ENCODE measurements at regions not wholly inside any gene's neighbourhood (a gene's known extent, or its start where the extent isn't known, plus 50 kb on each side); places are given as distances from the start of the nearest gene placed in this dataset.

DNA sequence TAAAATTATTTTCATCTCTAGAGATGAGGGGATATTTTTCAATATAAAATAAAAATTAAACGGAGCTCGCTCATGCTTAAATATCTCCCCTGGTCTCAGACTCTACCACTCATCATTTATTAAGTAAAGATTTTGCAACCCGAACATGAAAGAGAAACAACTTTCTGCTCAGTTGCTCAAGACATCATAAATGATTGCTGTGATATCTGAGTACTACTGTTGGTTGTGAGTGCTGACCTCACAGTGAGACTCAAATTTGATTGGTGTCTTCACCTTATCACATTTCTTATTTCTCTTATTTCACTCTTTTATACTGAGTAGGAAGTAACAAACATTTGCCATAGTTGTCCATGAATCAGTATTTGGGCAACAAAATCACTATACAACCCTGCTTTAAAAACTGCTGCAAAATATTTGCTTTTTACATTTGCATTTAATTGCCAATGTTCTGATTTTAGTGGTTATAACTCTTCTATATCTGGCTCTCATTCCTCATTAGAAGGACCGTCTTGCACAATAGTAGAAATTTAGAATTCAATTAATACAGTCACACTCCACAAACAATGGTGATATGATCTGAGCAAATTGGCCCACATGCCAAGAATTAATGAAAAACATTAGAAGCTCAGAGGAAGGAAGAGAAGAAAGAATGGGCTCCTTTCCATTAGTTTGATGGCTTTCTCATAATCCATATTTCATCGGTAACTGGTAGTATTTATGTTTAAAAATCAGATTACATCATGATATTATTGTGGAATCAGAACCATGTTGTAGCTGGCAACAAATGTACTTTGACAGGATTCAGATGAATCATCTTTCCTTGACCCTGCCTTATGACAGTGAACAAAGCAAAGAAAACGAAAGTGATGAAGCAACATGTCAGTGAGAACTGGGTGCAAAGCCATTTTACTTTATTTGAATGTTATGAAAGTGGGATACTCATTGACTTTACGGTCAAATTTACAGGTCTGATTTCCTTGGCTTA, 973.6 kb upstream of the TENM4 start:
- DNase-seq (ENCODE audit: missing footprints) = no peak
- ATAC-seq = no peak

GRCh38 chr11:80412604-80413003, 971.8 kb upstream of the TENM4 start:
- ATAC-seq (no peak), DNase-seq (ENCODE audit: missing footprints) (no peak)
- intact Hi-C loops (cut with DNase I) = no loop called here

More for the DNA sequence above, 973.6 kb upstream of the TENM4 start:
- intact Hi-C loops (cut with DNase I) = no loop called here

GRCh38 chr11:80393210-80393609, 952.4 kb upstream of the TENM4 start:
- ATAC-seq (no peak), DNase-seq (ENCODE audit: missing footprints) (no peak)
- intact Hi-C loops (cut with DNase I) = no loop called here

DNA sequence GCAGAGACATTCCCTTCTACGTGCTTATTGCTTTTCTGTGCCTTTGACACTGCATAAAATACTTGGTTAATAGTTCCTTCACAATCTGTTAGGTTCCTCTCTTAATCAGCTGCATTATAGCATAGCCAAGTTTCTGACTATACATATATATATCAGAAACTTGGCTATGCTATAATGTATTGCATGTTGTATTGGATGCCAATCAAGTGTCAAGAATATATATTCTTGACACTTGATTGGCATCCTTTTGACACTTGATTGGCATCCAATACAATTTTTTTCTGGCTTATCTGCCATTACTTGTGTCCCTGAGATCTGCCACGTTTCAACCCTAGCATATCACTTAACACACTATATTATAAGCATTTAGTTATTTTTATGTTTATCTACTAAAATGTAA, 949.7 kb upstream of the TENM4 start:
- no peak for DNase-seq (ENCODE audit: missing footprints)
- intact Hi-C loops (cut with DNase I) = no loop called here
- no peak for ATAC-seq

DNA sequence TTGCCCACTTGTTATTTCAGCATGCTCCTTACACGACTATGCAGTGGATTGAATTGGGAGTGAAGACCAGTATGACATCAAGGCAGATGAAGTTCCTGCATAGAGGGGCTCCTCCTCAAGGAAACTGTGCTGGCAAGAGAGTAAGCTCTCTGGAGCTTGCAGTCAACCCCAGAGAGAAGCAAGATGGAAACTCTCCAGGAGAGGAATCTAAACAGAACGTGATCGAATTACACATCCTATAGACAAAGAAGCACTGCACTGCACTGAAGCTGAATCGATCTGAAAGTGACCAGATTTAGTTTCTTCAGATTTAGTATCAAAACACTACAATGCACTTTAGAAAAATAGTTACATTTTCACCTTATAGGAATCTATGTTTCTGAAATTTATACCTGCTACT, 947.7 kb upstream of the TENM4 start:
- ATAC-seq = no peak
- DNase-seq (ENCODE audit: missing footprints) = no peak
- intact Hi-C loops (cut with DNase I) = no loop called here

GRCh38 chr11:80388130-80388529, 947.3 kb upstream of the TENM4 start:
- intact Hi-C loops (cut with DNase I) = no loop called here
- ATAC-seq = no peak
- no peak for DNase-seq (ENCODE audit: missing footprints)

DNA sequence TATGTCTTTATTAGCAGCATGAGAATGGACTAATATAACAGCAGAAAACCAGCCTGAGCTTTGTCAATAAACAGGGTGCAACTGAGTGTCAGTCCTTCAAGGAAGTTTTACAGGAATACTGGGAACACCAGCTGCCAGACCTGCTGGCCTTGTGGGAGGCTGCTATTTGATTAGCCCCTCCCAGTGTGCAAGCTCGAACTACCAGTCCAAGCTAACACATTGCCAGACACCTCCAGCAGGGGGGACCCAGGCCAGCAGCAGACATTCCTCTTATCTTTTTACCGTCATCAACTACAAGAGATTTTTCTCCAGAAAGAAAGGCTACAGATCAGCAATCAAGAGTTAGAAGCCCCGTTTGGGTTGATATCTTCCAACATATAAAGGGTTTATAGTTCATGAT, 942.8 kb upstream of the TENM4 start:
- ATAC-seq (no peak), DNase-seq (ENCODE audit: missing footprints) (no peak)
- intact Hi-C loops (cut with DNase I) = no loop called here

GRCh38 chr11:80379620-80380278, 938.9 kb upstream of the TENM4 start:
- ATAC-seq (no peak), DNase-seq (ENCODE audit: missing footprints) (no peak)
- intact Hi-C loops (cut with DNase I) = no loop called here

DNA sequence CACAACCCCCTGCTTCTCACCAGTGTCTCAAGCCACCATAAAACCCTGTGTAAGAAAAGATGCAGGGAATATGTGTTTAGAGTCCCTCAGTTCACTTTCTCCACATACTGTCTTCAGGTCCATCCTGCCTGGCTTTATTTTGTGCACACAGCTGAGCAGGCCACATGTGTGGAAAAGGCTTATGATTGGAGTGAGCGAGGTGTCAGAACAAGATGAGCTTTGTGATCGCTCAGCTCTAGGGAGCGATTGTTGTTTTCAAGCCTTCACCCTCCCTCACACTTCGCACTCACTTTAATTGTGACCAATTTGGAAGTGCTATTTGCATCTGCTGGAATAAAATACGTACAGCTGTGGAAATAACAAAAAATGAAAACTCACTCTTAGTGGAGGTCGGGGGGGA, 931.1 kb upstream of the TENM4 start:
- DNase-seq (ENCODE audit: missing footprints) = no peak
- ATAC-seq = no peak
- intact Hi-C loops (cut with DNase I) = no loop called here

- no peak for DNase-seq (ENCODE audit: missing footprints)
- intact Hi-C loops (cut with DNase I) = no loop called here
- ATAC-seq = no peak
These were observed 925.1 kb upstream of the TENM4 start for GRCh38 chr11:80365980-80366379.

DNA sequence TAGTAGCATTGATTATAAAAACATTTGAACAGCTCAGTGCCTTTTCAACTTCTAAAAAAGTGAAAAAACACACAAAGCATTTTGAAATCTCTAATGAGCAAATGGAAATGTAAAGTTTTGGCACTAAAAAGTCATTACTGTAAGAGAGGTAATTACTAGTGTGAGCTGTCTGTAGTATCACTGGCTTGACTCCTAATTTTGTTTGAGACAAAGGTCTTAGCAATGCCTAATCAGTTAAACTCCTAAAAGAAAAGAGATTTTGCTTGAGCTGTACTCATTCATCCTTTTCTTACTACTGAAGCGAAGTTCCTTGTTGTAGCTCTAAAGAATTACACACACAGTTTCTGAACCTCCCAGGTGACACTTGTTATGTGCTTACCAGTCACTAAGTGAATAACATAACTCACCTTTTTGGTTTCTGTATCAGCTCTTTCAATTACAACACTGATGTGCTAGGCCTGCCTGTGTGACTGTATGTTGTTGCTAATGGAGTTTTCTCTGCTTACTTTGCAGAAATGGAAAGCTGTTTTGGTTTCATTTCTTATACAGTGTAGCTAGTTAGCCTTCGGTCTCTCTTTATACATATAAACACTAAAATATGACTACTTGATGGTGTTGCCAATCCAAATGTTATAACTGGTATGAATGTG, 924.4 kb upstream of the TENM4 start:
- intact Hi-C loops (cut with DNase I) = no loop called here
- ATAC-seq (no peak), DNase-seq (ENCODE audit: missing footprints) (no peak)

DNA sequence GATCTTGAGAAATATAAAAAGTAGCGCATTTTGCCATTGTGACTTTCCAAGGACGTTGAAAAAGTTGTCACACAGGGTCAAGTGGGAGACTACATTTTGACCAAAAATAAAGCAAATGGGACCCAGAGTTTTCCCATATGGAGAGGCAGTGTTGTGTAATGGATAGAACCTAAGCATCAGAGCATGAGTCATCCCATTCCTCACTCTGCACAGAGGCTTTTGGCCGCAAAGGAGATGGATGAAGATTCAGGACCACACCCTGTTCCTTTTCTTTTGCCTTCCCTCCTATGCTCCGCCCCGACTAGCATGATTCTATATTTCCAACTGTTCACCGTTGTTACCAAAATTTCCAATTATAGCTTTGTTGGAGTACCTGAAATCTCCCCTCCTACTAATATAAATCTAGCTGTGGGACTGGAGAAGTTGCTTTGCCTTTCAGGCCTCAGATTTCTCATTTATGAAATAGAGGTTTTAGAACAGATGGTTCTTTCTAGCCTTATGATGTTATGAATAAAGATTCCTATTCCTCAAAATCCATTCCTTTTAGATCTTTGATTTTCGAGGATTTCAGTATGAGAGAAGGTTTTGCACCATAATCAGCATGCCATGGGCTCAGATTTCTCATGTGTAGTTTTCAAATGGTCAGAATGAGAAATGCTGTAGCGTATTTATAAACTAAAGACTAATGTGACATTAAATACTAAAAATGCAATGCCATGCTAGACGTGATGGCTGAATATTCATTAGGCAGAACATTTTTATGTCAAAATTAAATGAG, 921.9 kb upstream of the TENM4 start:
- no peak for DNase-seq (ENCODE audit: missing footprints)
- intact Hi-C loops (cut with DNase I) = no loop called here
- no peak for ATAC-seq

DNA sequence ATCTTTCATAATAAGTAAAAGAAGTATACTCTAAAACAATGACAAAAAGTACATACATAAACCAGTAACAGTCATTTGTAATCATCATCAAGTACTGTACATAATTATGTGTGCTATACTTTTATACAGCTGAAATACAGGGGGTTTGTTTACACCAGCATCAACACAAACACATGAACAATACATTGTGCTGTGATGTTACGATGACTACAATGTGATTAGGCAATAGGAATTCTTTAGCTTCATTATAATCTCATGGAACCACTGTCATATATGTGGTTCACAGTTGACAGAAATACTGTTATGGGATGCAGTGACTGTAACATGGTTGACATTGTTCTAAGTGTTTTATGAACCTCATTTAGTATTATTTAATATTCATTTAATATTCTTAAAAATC, 914.4 kb upstream of the TENM4 start:
- intact Hi-C loops (cut with DNase I) = no loop called here
- no peak for ATAC-seq
- DNase-seq (ENCODE audit: missing footprints) = no peak

DNA sequence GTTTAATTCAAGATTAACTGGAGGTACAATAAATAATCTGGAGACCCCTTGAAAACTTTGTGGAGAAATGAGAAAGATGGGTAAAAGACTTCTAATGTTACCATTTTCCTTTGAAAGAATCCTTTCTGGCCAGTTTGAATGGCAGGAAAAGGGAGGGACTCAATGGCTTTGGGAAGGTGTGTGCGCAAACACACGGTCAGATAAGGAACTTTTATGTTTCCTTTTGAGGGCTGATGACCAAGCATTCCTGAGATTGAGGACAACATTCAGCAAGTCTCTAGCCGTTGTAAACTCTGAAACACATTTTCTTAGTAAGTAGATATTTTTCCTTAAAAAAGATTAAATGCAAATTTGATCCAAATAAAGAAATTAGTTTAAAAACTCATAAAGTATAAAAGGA, 909.7 kb upstream of the TENM4 start:
- DNase-seq (ENCODE audit: missing footprints) (no peak), ATAC-seq (no peak)
- intact Hi-C loops (cut with DNase I) = no loop called here

DNA sequence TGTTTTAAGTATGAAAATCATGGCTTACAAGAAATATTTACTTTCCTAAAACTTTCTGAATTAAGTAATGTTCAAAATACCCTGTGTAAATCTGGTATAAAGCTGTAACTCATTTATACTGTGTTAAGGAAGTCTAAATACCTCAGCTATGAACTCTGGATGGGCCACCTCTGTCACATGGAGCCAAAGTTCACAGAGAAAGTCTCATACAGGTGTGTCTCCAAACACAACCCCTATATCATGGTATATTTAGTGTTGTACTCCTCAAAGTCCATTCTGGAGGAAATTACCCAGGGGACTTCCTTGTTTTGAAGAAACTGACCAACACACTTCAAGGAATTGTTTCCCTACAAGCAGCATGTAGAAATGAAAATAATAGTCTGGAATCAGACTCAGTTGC, 909.2 kb upstream of the TENM4 start:
- intact Hi-C loops (cut with DNase I) = no loop called here
- DNase-seq (ENCODE audit: missing footprints) = no peak
- ATAC-seq = no peak

DNA sequence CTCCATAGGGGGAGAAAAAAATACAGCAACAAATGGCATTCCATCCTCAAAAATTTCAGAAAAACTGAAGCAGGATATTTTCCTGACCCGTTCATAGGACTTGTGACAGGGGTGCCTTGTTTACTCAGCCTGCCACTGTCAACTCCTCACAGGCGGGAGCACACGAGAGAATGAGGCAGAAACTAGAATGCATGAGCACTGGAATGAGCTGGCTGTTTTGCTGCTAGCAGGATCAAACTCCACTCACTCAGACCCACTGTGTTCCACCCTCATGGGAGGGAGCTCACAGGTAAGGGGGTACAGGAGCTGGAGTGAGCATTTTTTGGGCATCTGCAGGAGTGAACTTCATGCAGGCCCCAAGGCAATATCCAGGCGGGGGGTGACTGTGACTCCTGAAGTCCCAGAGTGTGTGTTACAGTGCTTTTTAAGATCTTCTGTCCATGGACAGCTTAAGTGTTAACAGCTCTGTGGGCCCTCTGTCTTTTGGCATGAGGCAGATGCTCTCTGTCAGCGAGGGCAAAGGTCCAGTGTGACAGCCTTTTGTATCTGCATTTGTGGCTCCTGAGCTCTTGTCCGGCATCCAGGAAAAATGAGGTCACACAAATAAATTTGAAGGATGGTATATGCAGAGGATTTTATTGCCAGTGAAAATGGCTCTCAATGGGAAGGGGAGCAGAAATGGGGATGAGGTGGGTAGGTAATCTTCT, 905.7 kb upstream of the TENM4 start:
- no peak for ATAC-seq
- no peak for DNase-seq (ENCODE audit: missing footprints)
- intact Hi-C loops (cut with DNase I) = no loop called here

GRCh38 chr11:80343436-80343835, 902.6 kb upstream of the TENM4 start:
- DNase-seq (ENCODE audit: missing footprints) (no peak), ATAC-seq (no peak)
- intact Hi-C loops (cut with DNase I) = no loop called here

DNA sequence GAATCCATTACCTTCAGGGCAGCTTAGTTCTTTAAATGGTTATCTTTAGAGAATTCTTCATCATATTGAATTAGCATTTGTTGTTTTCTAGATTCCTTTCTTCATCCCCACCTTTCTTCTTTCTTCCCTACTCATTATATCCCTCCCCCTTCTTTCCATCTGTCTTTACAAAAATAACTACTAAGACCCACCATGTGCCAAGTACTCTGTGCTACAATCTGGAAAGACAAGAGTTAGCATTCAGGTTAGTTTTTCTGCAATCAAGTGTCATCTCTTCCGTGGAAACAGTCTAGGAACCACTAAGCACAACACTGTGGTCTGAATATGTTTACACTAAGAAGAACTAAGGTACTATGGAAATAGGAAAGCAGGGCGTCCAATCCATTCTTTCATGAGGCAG, 897.4 kb upstream of the TENM4 start:
- DNase-seq (ENCODE audit: missing footprints) (no peak), ATAC-seq (no peak)
- intact Hi-C loops (cut with DNase I) = no loop called here

DNA sequence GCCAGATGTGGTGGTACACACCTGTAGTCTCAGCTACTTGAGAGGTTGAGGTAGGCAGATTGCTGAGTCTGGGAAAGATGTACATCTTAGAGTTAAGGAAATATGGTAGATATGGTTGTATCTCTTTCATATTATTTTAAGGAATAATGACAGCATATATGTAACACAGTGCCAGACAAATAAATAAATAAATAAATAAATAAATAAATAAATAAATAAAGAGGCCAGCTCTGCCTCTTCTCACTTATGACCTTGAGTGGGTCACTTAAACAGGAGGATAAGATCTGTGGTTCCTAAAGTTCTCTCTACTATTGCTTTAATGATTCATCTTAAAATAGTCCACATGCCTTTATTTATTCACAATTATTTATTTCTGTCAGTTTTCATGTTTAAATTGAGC, 890.9 kb upstream of the TENM4 start:
- intact Hi-C loops (cut with DNase I) = no loop called here
- no peak for ATAC-seq
- DNase-seq (ENCODE audit: missing footprints) = no peak
